BE2C (cell line): ENCODE measurements at regions not wholly inside any gene's neighbourhood (a gene's known extent, or its start where the extent isn't known, plus 50 kb on each side); places are given as distances from the start of the nearest gene placed in this dataset.

ENCODE experiments used
- DNase-seq: peaks from one replicate; pipeline ENCODE4 v3.0.0-alpha.2; 2020
- H3K27me3 ChIP-seq: fragments of 250-450 bp; sonication (Bioruptor Pico); 2 replicates; pipeline ENCODE4 v1.5.1; 2020; ENCODE audit warnings: mild to moderate bottlenecking
- H3K36me3 ChIP-seq: fragments of 250-450 bp; sonication (Bioruptor Pico); 2 replicates; pipeline ENCODE4 v1.5.1; 2020; ENCODE audit warnings: mild to moderate bottlenecking
- H3K4me1 ChIP-seq: fragments of 250-450 bp; sonication (Bioruptor Pico); 2 replicates; pipeline ENCODE4 v1.5.1; 2020
- H3K4me3 ChIP-seq: 2 replicates; pipeline ENCODE4 v1.5.1; 2011; ENCODE audit warnings: low read depth, low read length
- H3K9me3 ChIP-seq: fragments of 250-450 bp; sonication (Bioruptor Pico); 2 replicates; pipeline ENCODE4 v1.5.1; 2020
- TF ChIP-seq, protein P1 (sequence below): IDR thresholded peaks from 2 replicates; pipeline ENCODE4 v1.5.1; 2012; ENCODE audit warnings: mild to moderate bottlenecking, low read depth, low read length

DNA sequence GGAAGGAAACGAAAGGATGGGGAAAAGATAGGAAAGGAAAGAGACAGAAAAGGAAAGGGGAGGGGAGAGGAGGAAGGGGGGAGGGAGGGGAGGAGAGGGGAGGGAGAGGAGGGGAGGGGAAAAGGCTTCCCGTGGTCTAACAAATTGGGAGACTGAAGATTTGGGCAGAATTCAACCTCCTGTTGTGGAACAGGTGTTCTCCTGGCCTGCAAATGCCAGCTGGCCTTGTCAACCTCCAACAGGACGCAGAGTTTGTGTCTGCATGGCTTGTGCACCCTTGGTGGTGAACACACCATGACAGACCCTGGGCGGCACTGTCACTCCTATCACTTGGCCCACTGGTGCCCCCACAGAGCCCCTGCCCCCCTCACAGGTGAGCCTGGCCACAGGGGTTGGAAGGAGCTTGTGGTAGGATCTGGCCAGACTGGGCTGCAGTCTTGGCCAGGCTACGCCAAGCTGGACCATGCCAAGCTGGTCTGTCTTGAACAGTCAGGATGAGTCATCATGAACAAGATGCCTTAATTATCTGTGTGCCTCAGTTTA is 321.6 kb downstream of the BCL11B start:
- no peaks in the 10 kb centered on the region for H3K9me3 ChIP-seq
- no peaks in the 10 kb centered on the region for H3K27me3 ChIP-seq
- no peak overlapping the region for H3K4me3 ChIP-seq
- H3K4me1 ChIP-seq, result no peaks in the 10 kb centered on the region
- TF ChIP-seq, protein P1, sequence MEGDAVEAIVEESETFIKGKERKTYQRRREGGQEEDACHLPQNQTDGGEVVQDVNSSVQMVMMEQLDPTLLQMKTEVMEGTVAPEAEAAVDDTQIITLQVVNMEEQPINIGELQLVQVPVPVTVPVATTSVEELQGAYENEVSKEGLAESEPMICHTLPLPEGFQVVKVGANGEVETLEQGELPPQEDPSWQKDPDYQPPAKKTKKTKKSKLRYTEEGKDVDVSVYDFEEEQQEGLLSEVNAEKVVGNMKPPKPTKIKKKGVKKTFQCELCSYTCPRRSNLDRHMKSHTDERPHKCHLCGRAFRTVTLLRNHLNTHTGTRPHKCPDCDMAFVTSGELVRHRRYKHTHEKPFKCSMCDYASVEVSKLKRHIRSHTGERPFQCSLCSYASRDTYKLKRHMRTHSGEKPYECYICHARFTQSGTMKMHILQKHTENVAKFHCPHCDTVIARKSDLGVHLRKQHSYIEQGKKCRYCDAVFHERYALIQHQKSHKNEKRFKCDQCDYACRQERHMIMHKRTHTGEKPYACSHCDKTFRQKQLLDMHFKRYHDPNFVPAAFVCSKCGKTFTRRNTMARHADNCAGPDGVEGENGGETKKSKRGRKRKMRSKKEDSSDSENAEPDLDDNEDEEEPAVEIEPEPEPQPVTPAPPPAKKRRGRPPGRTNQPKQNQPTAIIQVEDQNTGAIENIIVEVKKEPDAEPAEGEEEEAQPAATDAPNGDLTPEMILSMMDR, result no peak
- no peaks in the 10 kb centered on the region for H3K36me3 ChIP-seq
- DNase-seq, result no peak

DNA sequence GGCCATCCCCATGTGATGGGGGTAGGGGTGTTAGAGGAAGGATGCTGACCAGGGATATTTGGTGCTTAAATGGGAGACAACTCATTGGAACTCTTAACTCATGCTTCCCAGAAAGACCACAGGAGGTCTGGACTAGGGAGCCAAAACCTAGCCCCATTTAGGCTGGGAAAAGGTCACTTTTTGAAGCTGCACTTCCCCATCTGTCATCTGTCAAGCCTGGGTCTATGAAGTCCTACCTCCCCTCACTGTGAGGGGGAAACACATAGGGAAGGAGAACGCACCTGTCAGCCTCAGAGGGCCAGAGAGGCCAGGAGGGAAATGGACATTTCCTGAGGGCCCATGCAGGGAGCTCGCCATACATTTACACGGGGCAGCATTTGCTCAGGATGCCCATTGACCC is 321.0 kb downstream of the BCL11B start:
- Histone ChIP-seq H3K27me3 (no peaks in the 10 kb centered on the region), H3K9me3 (no peaks in the 10 kb centered on the region), H3K4me1 (no peaks in the 10 kb centered on the region), H3K4me3 (no peak overlapping the region), H3K36me3 (no peaks in the 10 kb centered on the region)
- no peak for DNase-seq
- TF ChIP-seq, protein P1, result no peak

DNA sequence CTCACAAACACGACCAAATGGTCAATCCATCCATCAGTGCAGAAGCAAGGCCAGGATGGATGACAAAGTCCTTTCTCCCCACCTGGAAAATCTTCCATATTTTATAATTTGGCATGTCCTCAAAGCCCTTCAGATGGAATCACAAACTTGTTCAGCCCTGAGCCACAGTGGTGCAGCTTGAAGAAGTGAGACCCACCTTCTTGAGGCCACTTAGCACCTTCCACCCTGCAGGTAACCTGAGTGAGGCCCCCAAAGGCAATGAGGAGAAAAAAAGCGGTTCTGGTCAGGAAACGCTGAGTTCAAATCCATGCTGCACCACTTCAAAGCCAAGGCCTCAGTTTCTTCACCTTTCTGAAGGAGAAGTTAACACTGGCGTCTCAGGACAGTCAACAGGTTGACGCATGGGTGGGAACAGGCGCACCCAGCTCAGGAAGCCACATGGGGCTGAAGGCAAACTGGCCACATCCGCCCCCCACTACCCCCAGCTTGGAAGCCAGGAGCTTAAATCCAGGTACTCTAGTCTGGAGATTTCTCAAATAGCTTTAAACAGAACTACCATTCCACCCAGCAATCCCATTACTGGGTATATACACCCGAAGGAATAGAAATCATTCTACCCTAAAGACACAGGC is 320.4 kb downstream of the BCL11B start:
- Histone ChIP-seq H3K27me3 (no peaks in the 10 kb centered on the region), H3K4me1 (no peaks in the 10 kb centered on the region), H3K9me3 (no peaks in the 10 kb centered on the region), H3K36me3 (no peaks in the 10 kb centered on the region), H3K4me3 (no peak overlapping the region)
- TF ChIP-seq, protein P1, result no peak
- no peak for DNase-seq

DNA sequence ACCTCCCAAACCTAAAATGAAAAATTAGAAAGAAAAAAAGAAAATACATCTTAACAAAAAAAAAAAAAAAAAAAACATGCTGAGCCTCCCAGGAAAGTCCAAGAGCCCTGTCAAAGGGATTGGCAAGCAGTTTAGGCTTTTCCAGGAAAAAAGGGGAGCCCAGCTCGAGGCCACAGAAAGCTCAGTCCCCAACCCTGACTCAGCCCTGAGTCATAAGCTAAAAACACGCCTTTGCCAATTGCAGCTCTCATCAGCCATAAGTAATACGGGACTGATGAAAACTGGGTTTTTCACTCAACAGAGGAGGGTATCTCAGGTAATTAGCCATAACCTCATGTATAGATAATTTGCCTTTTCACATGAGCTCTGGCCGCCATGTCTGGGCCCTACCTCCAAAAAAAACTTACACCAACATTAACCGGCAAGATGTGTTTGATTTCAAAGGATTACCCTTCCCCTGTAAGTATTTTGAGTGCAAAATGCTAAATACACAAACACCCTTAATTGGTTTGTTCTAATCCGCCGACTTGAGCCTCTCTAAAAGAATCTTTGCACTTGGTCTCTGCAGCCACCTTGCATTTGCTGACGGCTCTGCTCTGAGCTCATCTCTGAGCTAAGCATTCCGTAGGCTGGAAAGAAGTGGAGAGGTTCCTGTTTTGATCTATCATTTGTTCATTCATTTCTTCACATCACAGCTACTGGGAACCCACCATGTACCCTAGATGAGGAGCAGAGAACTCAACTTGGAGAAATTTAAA is 319.2 kb downstream of the BCL11B start:
- TF ChIP-seq, protein P1, result no peak
- H3K9me3 ChIP-seq, result no peaks in the 10 kb centered on the region
- no peaks in the 10 kb centered on the region for H3K27me3 ChIP-seq
- no peaks in the 10 kb centered on the region for H3K4me1 ChIP-seq
- H3K36me3 ChIP-seq, result no peaks in the 10 kb centered on the region
- DNase-seq, result no peak
- no peak overlapping the region for H3K4me3 ChIP-seq

DNA sequence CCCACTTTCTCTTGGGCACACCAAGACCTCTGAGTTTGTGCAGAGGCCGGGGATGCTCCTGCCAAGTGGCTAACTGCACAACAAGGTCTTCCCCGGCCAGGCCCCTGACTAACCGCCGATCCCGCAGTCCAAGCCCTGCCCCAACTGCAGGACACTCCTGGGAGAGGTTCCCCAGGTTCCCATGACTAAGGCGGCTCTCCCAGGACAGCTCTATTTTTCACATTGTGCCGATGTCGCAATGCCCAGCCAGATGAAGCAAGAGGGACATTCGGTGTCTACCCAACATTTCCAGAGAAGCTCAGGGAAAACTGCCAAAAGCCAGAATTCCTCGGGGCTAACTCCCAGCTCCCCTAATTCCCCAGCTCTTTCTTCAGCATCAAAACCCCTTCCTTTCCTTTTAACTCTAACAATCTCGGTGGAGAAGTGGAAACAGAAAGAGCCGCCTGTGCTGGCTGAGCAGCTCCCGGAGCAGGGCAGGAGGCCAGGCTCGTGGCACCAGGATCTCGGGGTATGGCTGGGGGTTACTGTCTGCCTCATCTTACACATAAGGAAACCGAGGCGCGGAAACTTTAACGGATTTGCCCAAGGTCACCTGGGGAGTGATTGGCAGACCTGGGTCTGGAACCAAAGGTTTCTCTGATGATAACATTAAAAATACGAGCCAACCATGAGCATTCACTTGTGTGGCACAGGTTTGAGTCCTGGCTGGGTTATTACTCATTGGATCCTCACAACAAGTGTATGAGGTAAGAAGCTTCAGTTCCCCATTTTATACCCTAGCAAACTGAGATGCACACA is 318.2 kb downstream of the BCL11B start:
- H3K9me3 ChIP-seq, result no peaks in the 10 kb centered on the region
- H3K27me3 ChIP-seq, result no peaks in the 10 kb centered on the region
- no peaks in the 10 kb centered on the region for H3K4me1 ChIP-seq
- TF ChIP-seq, protein P1, result no peak
- no peak for DNase-seq
- H3K36me3 ChIP-seq, result no peaks in the 10 kb centered on the region
- H3K4me3 ChIP-seq, result no peak overlapping the region
